Coronary artery (tissue), 2 donors: ENCODE measurements at regions not wholly inside any gene's neighbourhood (a gene's known extent, or its start where the extent isn't known, plus 50 kb on each side); places are given as distances from the start of the nearest gene placed in this dataset.

ENCODE experiments used
- DNase-seq: peaks from one replicate; pipeline ENCODE4 v3.0.0-alpha.2; 2017; ENCODE audit warnings: low spot score
- H3K27ac ChIP-seq, 2 donors: fragments of 200-600 bp; sonication (generic); one replicate each; pipeline ENCODE4 v1.5.1; 2016 to 2019
- H3K4me3 ChIP-seq: fragments of 200-600 bp; sonication (generic); 2 replicates; pipeline ENCODE4 v1.5.1; 2016; ENCODE audit warnings: mild to moderate bottlenecking, moderate library complexity
- CTCF ChIP-seq: fragments of 200-600 bp; sonication (generic); IDR thresholded peaks from one replicate; pipeline ENCODE4 v1.5.1; 2019; ENCODE audit warnings: antibody characterized with exemption

GRCh38 chr2:4715065-4715464 is 977.1 kb upstream of the SOX11 start:
- no peak for TF ChIP-seq CTCF
- DNase-seq, result no peak
- no peak overlapping the region for H3K27ac ChIP-seq

GRCh38 chr2:4718777-4719176 is 973.4 kb upstream of the SOX11 start:
- DNase-seq, result no peak
- TF ChIP-seq CTCF, result no peak
- H3K4me3 ChIP-seq, result no peak overlapping the region

More at GRCh38 chr2:4715065-4715464, 977.1 kb upstream of the SOX11 start:
- H3K4me3 ChIP-seq, result no peak overlapping the region

GRCh38 chr2:4725618-4726017 is 966.6 kb upstream of the SOX11 start:
- no peak overlapping the region for H3K4me3 ChIP-seq
- no peak for DNase-seq
- H3K27ac ChIP-seq, result no peak overlapping the region
- no peak for TF ChIP-seq CTCF

More at GRCh38 chr2:4718777-4719176, 973.4 kb upstream of the SOX11 start:
- H3K27ac ChIP-seq, result no peak overlapping the region

GRCh38 chr2:4732560-4732959 is 959.6 kb upstream of the SOX11 start:
- Histone ChIP-seq H3K4me3 (no peak overlapping the region), H3K27ac (no peak overlapping the region)
- DNase-seq, result no peak
- no peak for TF ChIP-seq CTCF

GRCh38 chr2:4745056-4745991 is 946.9 kb upstream of the SOX11 start:
- TF ChIP-seq CTCF, result no peak
- H3K27ac ChIP-seq, result no peak overlapping the region
- DNase-seq, result no peak
- no peak overlapping the region for H3K4me3 ChIP-seq

GRCh38 chr2:4753721-4754120 is 938.5 kb upstream of the SOX11 start:
- H3K4me3 ChIP-seq, result no peak overlapping the region
- TF ChIP-seq CTCF, result no peak
- no peak for DNase-seq
- H3K27ac ChIP-seq, result no peak overlapping the region

GRCh38 chr2:4762951-4763376 is 929.2 kb upstream of the SOX11 start:
- TF ChIP-seq CTCF, result no peak
- Histone ChIP-seq H3K4me3 (no peak overlapping the region), H3K27ac (no peak overlapping the region)
- DNase-seq, result no peak
